ENCODE measurements at regions not wholly inside any gene's neighbourhood (a gene's known extent, or its start where the extent isn't known, plus 50 kb on each side); places are given as distances from the start of the nearest gene placed in this dataset.

GRCh38 chr17:34166352-34166751 lies 88.7 kb upstream of the CCL2 start:
- Histone ChIP-seq H3K27me3 (ENCODE audit: insufficient read depth, insufficient read length) (no peaks in the 10 kb centered on the region), H3K9ac (ENCODE audit: insufficient read length, low read depth) (no peak overlapping the region), H3K9me3 (ENCODE audit: insufficient read depth, low read length) (0 out of 2 replicates have a peak, but pooled peaks cover under 1% of the 10 kb centered on the region), H3K4me3 (ENCODE audit: insufficient read length, low read depth) (no peak overlapping the region), H3K4me1 (ENCODE audit: insufficient read depth, insufficient read length) (no peaks in the 10 kb centered on the region), H3K36me3 (ENCODE audit: insufficient read depth, insufficient read length, low read length) (no peaks in the 10 kb centered on the region)
- no peak for DNase-seq (ENCODE audit: low read depth, low spot score)
- TF ChIP-seq YY1 (IDR thresholded peaks at IDR 0.05; ENCODE audit: insufficient read depth, insufficient read length) = no peak
- TF ChIP-seq ZNF274 (IDR thresholded peaks at IDR 0.05; ENCODE audit: low read depth, low read length) = no peak
- TF ChIP-seq SUZ12 (IDR thresholded peaks at IDR 0.05; ENCODE audit: extremely low read depth, insufficient read depth, insufficient read length) = no peak

GRCh38 chr17:34167354-34167753 lies 87.7 kb upstream of the CCL2 start:
- Histone ChIP-seq H3K4me1 (ENCODE audit: insufficient read depth, insufficient read length) (no peaks in the 10 kb centered on the region), H3K36me3 (ENCODE audit: insufficient read depth, insufficient read length, low read length) (no peaks in the 10 kb centered on the region), H3K9ac (ENCODE audit: insufficient read length, low read depth) (no peak overlapping the region), H3K9me3 (ENCODE audit: insufficient read depth, low read length) (peaks cover 11% of the 10 kb centered on the region), H3K27me3 (ENCODE audit: insufficient read depth, insufficient read length) (no peaks in the 10 kb centered on the region), H3K4me3 (ENCODE audit: insufficient read length, low read depth) (no peak overlapping the region)
- no peak for DNase-seq (ENCODE audit: low read depth, low spot score)
- no peak for TF ChIP-seq YY1 (IDR thresholded peaks at IDR 0.05; ENCODE audit: insufficient read depth, insufficient read length)
- TF ChIP-seq SUZ12 (IDR thresholded peaks at IDR 0.05; ENCODE audit: extremely low read depth, insufficient read depth, insufficient read length) = no peak
- no peak for TF ChIP-seq ZNF274 (IDR thresholded peaks at IDR 0.05; ENCODE audit: low read depth, low read length)

- no peak for DNase-seq (ENCODE audit: low read depth, low spot score)
- H3K27me3 ChIP-seq (ENCODE audit: insufficient read depth, insufficient read length) = no peaks in the 10 kb centered on the region
- H3K4me1 ChIP-seq (ENCODE audit: insufficient read depth, insufficient read length) = no peaks in the 10 kb centered on the region
- TF ChIP-seq YY1 (IDR thresholded peaks at IDR 0.05; ENCODE audit: insufficient read depth, insufficient read length) (no peak), SUZ12 (IDR thresholded peaks at IDR 0.05; ENCODE audit: extremely low read depth, insufficient read depth, insufficient read length) (no peak), ZNF274 (IDR thresholded peaks at IDR 0.05; ENCODE audit: low read depth, low read length) (no peak)
- H3K4me3 ChIP-seq (ENCODE audit: insufficient read length, low read depth) = no peak overlapping the region
- H3K9ac ChIP-seq (ENCODE audit: insufficient read length, low read depth) = no peak overlapping the region
- H3K9me3 ChIP-seq (ENCODE audit: insufficient read depth, low read length) = peaks cover 15% of the 10 kb centered on the region
- H3K36me3 ChIP-seq (ENCODE audit: insufficient read depth, insufficient read length, low read length) = no peaks in the 10 kb centered on the region
These were observed 86.1 kb upstream of the CCL2 start for GRCh38 chr17:34168989-34169388.

GRCh38 chr17:34169496-34169895 lies 85.6 kb upstream of the CCL2 start:
- DNase-seq (ENCODE audit: low read depth, low spot score) = no peak
- peaks cover 15% of the 10 kb centered on the region for H3K9me3 ChIP-seq (ENCODE audit: insufficient read depth, low read length)
- no peaks in the 10 kb centered on the region for H3K36me3 ChIP-seq (ENCODE audit: insufficient read depth, insufficient read length, low read length)

GRCh38 chr17:34171245-34171818 lies 83.8 kb upstream of the CCL2 start:
- DNase-seq (ENCODE audit: low read depth, low spot score) = no peak
- TF ChIP-seq YY1 (IDR thresholded peaks at IDR 0.05; ENCODE audit: insufficient read depth, insufficient read length) (no peak), ZNF274 (IDR thresholded peaks at IDR 0.05; ENCODE audit: low read depth, low read length) (no peak), SUZ12 (IDR thresholded peaks at IDR 0.05; ENCODE audit: extremely low read depth, insufficient read depth, insufficient read length) (no peak)

More at GRCh38 chr17:34169496-34169895, 85.6 kb upstream of the CCL2 start:
- TF ChIP-seq ZNF274 (IDR thresholded peaks at IDR 0.05; ENCODE audit: low read depth, low read length) (no peak), YY1 (IDR thresholded peaks at IDR 0.05; ENCODE audit: insufficient read depth, insufficient read length) (no peak)
- Histone ChIP-seq H3K4me1 (ENCODE audit: insufficient read depth, insufficient read length) (no peaks in the 10 kb centered on the region), H3K4me3 (ENCODE audit: insufficient read length, low read depth) (no peak overlapping the region), H3K27me3 (ENCODE audit: insufficient read depth, insufficient read length) (no peaks in the 10 kb centered on the region), H3K9ac (ENCODE audit: insufficient read length, low read depth) (no peak overlapping the region)

GRCh38 chr17:34172390-34172918 lies 82.6 kb upstream of the CCL2 start:
- Histone ChIP-seq H3K4me1 (ENCODE audit: insufficient read depth, insufficient read length) (no peaks in the 10 kb centered on the region), H3K4me3 (ENCODE audit: insufficient read length, low read depth) (no peak overlapping the region), H3K36me3 (ENCODE audit: insufficient read depth, insufficient read length, low read length) (no peaks in the 10 kb centered on the region), H3K9ac (ENCODE audit: insufficient read length, low read depth) (no peak overlapping the region), H3K27me3 (ENCODE audit: insufficient read depth, insufficient read length) (no peaks in the 10 kb centered on the region), H3K9me3 (ENCODE audit: insufficient read depth, low read length) (peaks cover 15% of the 10 kb centered on the region)
- no peak for DNase-seq (ENCODE audit: low read depth, low spot score)
- TF ChIP-seq YY1 (IDR thresholded peaks at IDR 0.05; ENCODE audit: insufficient read depth, insufficient read length) (no peak), ZNF274 (IDR thresholded peaks at IDR 0.05; ENCODE audit: low read depth, low read length) (no peak), SUZ12 (IDR thresholded peaks at IDR 0.05; ENCODE audit: extremely low read depth, insufficient read depth, insufficient read length) (no peak)

More at GRCh38 chr17:34171245-34171818, 83.8 kb upstream of the CCL2 start:
- Histone ChIP-seq H3K4me3 (ENCODE audit: insufficient read length, low read depth) (no peak overlapping the region), H3K4me1 (ENCODE audit: insufficient read depth, insufficient read length) (no peaks in the 10 kb centered on the region), H3K36me3 (ENCODE audit: insufficient read depth, insufficient read length, low read length) (no peaks in the 10 kb centered on the region), H3K9me3 (ENCODE audit: insufficient read depth, low read length) (peaks cover 15% of the 10 kb centered on the region), H3K9ac (ENCODE audit: insufficient read length, low read depth) (no peak overlapping the region), H3K27me3 (ENCODE audit: insufficient read depth, insufficient read length) (no peaks in the 10 kb centered on the region)

GRCh38 chr17:34173241-34173640 lies 81.8 kb upstream of the CCL2 start:
- H3K4me1 ChIP-seq (ENCODE audit: insufficient read depth, insufficient read length) = no peaks in the 10 kb centered on the region
- H3K4me3 ChIP-seq (ENCODE audit: insufficient read length, low read depth) = no peak overlapping the region
- H3K27me3 ChIP-seq (ENCODE audit: insufficient read depth, insufficient read length) = no peaks in the 10 kb centered on the region
- H3K9ac ChIP-seq (ENCODE audit: insufficient read length, low read depth) = no peak overlapping the region
- no peak for DNase-seq (ENCODE audit: low read depth, low spot score)
- H3K9me3 ChIP-seq (ENCODE audit: insufficient read depth, low read length) = peaks cover 15% of the 10 kb centered on the region
- TF ChIP-seq YY1 (IDR thresholded peaks at IDR 0.05; ENCODE audit: insufficient read depth, insufficient read length) (no peak), SUZ12 (IDR thresholded peaks at IDR 0.05; ENCODE audit: extremely low read depth, insufficient read depth, insufficient read length) (no peak)
- H3K36me3 ChIP-seq (ENCODE audit: insufficient read depth, insufficient read length, low read length) = no peaks in the 10 kb centered on the region
